GM19025 (cell line): ENCODE measurements at regions not wholly inside any gene's neighbourhood (a gene's known extent, or its start where the extent isn't known, plus 50 kb on each side); places are given as distances from the start of the nearest gene placed in this dataset.
"Not testable (repeated sequence)": the region's sequence is repeated elsewhere in the genome, so short reads cannot be mapped to it uniquely, and the experiment has no call there.

ENCODE experiments used
- ATAC-seq: cut with Tn5 transposase; IDR thresholded peaks from one replicate; pipeline ENCODE4 v1.9.1; 2021; ENCODE audit warnings: mild to moderate bottlenecking, low read depth, moderate library complexity; ENCODE audit not compliant: unreplicated experiment

GRCh38 chr18:71431689-71432088, 1112.5 kb downstream of the CBLN2 start:
- no peak for ATAC-seq

GRCh38 chr18:71431171-71431570, 1113.0 kb downstream of the CBLN2 start:
- ATAC-seq = no peak

- no peak for ATAC-seq
Measured at GRCh38 chr18:71426441-71426840, 1117.7 kb downstream of the CBLN2 start.

- ATAC-seq = no peak
Measured at GRCh38 chr18:71405169-71405809, 1116.4 kb downstream of the SOCS6 start.

GRCh38 chr18:71403501-71403900, 1114.7 kb downstream of the SOCS6 start:
- no peak for ATAC-seq

GRCh38 chr18:71398531-71398930, 1109.7 kb downstream of the SOCS6 start:
- ATAC-seq = no peak

GRCh38 chr18:71388148-71388547, 1099.3 kb downstream of the SOCS6 start:
- ATAC-seq = no peak

- ATAC-seq = no peak
Measured at GRCh38 chr18:71374294-71375000, 1085.6 kb downstream of the SOCS6 start.

- no peak for ATAC-seq
Measured at GRCh38 chr18:71371951-71372605, 1083.2 kb downstream of the SOCS6 start.

GRCh38 chr18:71370671-71371445, 1082.0 kb downstream of the SOCS6 start:
- ATAC-seq = no peak

- no peak for ATAC-seq
Measured at GRCh38 chr18:71370095-71370494, 1081.2 kb downstream of the SOCS6 start.

GRCh38 chr18:71362140-71362539, 1073.3 kb downstream of the SOCS6 start:
- no peak for ATAC-seq

- ATAC-seq = not testable (repeated sequence)
Measured at GRCh38 chr18:71355599-71355998, 1066.8 kb downstream of the SOCS6 start.

- ATAC-seq = no peak
Measured at GRCh38 chr18:71352618-71353017, 1063.8 kb downstream of the SOCS6 start.

GRCh38 chr18:71336576-71337210, 1047.8 kb downstream of the SOCS6 start:
- ATAC-seq = no peak

GRCh38 chr18:71329563-71329962, 1040.7 kb downstream of the SOCS6 start:
- no peak for ATAC-seq

- ATAC-seq = no peak
Measured at GRCh38 chr18:71329114-71329513, 1040.3 kb downstream of the SOCS6 start.

- no peak for ATAC-seq
Measured at GRCh38 chr18:71327850-71328249, 1039.0 kb downstream of the SOCS6 start.

- no peak for ATAC-seq
Measured at GRCh38 chr18:71327441-71327840, 1038.6 kb downstream of the SOCS6 start.

- ATAC-seq = no peak
Measured at GRCh38 chr18:71326826-71327225, 1038.0 kb downstream of the SOCS6 start.
